HUES48 (cell line): ENCODE measurements at regions not wholly inside any gene's neighbourhood (a gene's known extent, or its start where the extent isn't known, plus 50 kb on each side); places are given as distances from the start of the nearest gene placed in this dataset.
A peak's percentile ranks its signal among the peaks of the same experiment; 100 is the strongest.
"Not testable (repeated sequence)": the region's sequence is repeated elsewhere in the genome, so short reads cannot be mapped to it uniquely, and the experiment has no call there.

Experiments
- H3K27ac ChIP-seq: one replicate; pipeline ENCODE4 v1.7.0; 2013; ENCODE audit warnings: low read depth, low read length, inconsistent platforms
- H3K27me3 ChIP-seq: 2 replicates; pipeline ENCODE4 v1.6.1; 2013; ENCODE audit warnings: mild to moderate bottlenecking, low read length; ENCODE audit not compliant: control insufficient read depth, insufficient read depth
- H3K36me3 ChIP-seq: 2 replicates; pipeline ENCODE4 v1.6.1; 2013; ENCODE audit warnings: low read length; ENCODE audit not compliant: control insufficient read depth, insufficient read depth
- H3K4me1 ChIP-seq: 2 replicates; pipeline ENCODE4 v1.6.1; 2013; ENCODE audit warnings: mild to moderate bottlenecking, low read length; ENCODE audit not compliant: control insufficient read depth, insufficient read depth
- H3K4me3 ChIP-seq: 2 replicates; pipeline ENCODE4 v1.5.1; 2013; ENCODE audit warnings: mild to moderate bottlenecking, low read depth, low read length
- H3K9ac ChIP-seq: 2 replicates; pipeline ENCODE4 v1.6.1; 2013; ENCODE audit warnings: mild to moderate bottlenecking, low read depth, low read length, moderate library complexity
- H3K9me3 ChIP-seq: 2 replicates; pipeline ENCODE4 v1.6.1; 2013; ENCODE audit warnings: low read length; ENCODE audit not compliant: control insufficient read depth, insufficient read depth

DNA sequence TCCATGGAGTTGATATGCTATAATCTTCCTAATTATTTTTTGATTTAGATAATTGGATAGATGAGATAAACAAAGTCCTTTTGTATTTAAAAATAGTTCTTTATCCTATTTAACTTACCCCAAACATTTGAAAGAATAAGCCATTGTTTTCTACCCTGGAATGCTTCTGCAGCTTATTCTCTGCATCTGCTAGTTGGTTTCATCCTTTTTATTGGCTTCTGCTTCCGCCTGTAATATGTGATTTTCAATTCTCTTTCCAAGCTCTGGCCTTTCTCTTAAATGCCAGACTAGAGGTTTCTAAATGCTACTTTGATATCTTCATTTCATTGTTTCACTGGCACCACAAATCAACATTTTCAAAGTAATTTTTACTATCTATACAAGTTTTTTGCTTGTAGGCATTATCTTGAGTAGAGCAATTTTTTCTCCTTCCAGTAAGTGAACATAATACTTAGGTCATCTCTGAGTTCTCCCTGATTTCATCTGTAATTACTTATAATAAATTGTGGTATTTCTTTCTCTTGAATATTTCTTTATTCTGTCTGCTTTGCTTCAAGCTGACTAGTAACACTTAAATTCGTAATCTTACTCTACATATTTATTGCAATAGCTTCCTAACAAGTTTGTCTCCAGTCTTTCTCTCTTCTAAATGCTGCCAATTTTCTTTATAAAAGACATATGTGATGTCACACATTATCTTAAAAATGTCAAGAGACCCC is 958.4 kb downstream of the SLC6A15 start:
- Histone ChIP-seq H3K9ac (no peak overlapping the region), H3K36me3 (no peaks in the 10 kb centered on the region), H3K9me3 (peaks cover 10% of the 10 kb centered on the region), H3K27ac (peak overlapping the region; percentile 42), H3K4me3 (0 out of 2 replicates have a peak overlapping the region, but pooled peaks have one; percentile 33), H3K27me3 (no peaks in the 10 kb centered on the region), H3K4me1 (peaks cover 30% of the 10 kb centered on the region)

DNA sequence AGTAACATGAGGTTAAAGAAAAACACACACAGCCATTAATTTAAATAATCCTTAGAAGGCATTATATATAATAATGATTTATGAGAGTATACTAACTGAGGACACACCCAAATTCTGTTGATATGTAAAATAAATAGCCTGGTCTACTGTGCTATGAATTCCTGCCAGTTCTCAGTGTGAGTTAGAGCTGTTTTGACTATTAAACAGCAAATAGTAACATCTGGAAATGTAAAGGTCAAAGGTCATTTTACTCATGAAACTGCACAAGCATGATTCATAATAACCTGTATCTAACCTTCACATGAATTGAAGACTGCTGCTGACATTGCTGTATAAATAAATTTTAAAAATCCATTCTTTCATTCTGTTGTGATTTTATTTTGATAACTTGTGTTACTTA is 966.7 kb downstream of the SLC6A15 start:
- H3K27me3 ChIP-seq: no peaks in the 10 kb centered on the region
- no peaks in the 10 kb centered on the region for H3K36me3 ChIP-seq
- peaks cover 11% of the 10 kb centered on the region; the same call in 1 of the 2 replicates for H3K4me1 ChIP-seq
- no peak overlapping the region for H3K4me3 ChIP-seq
- no peak overlapping the region for H3K27ac ChIP-seq
- H3K9ac ChIP-seq: no peak overlapping the region
- peaks cover 6% of the 10 kb centered on the region for H3K9me3 ChIP-seq

DNA sequence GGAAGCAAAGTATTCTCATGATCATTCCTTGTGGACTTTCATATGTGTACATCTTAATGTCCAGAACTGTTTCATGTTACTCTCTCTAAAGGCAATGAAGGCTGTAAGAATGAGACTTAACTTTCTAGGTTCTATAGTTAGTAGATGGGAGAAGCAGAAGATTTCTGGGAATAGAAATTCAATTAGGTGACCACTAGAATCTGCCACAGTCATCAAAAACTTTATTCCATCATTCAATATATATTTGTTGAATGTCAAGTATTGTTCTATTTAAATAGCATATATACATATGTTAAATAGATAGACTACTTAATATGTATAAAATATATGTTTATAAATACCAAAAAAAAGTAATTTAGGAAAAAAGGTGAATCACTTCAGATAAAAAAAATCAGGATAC is 972.9 kb downstream of the SLC6A15 start:
- Histone ChIP-seq H3K36me3 (no peaks in the 10 kb centered on the region), H3K27me3 (no peaks in the 10 kb centered on the region), H3K4me3 (no peak overlapping the region), H3K9me3 (no peaks in the 10 kb centered on the region), H3K4me1 (no peaks in the 10 kb centered on the region), H3K9ac (no peak overlapping the region), H3K27ac (no peak overlapping the region)

DNA sequence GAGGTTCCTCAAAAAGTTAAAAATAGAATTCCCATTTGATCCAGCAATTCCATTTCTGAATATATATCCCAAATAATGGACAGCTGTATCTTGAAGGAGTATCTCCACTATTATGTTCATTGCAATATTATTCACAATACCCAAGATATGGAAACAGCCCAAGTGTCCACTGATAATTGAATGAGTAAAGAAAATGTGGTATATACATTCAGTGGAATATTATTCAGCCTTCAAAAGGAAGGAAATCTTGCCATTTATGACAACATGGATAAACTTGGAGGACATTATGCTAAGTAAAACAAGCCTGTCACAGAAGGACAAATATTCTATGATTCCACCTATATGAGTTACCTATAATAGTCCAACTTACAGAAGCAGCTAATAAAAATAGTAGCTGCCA is 979.0 kb downstream of the SLC6A15 start:
- H3K4me3 ChIP-seq: no peak overlapping the region
- no peak overlapping the region for H3K27ac ChIP-seq
- no peaks in the 10 kb centered on the region for H3K27me3 ChIP-seq
- H3K4me1 ChIP-seq: no peaks in the 10 kb centered on the region
- no peaks in the 10 kb centered on the region for H3K36me3 ChIP-seq
- H3K9ac ChIP-seq: no peak overlapping the region
- H3K9me3 ChIP-seq: no peaks in the 10 kb centered on the region; the same call in 1 of the 2 replicates

DNA sequence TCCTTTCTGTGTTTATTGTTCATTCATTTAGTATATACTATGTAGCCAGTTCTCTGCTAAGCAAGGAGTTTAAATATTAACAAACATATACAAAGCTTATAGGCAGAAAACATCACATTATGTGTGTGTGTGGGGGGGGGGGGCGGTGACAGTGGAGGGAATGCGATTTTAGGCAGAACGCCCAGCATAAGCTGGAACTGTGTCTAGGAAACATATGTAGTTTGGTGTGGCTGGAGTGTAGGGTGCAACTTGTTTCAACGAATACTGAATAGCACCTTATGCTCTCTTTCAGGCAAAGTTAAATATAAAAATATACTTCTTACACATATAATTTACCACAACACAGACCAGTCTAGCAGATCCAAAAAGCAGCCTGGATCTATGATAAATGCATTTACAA is 980.6 kb downstream of the SLC6A15 start:
- Histone ChIP-seq H3K4me1 (no peaks in the 10 kb centered on the region), H3K27me3 (no peaks in the 10 kb centered on the region), H3K4me3 (no peak overlapping the region), H3K9ac (no peak overlapping the region), H3K9me3 (no peaks in the 10 kb centered on the region; the same call in 1 of the 2 replicates), H3K36me3 (no peaks in the 10 kb centered on the region), H3K27ac (no peak overlapping the region)

DNA sequence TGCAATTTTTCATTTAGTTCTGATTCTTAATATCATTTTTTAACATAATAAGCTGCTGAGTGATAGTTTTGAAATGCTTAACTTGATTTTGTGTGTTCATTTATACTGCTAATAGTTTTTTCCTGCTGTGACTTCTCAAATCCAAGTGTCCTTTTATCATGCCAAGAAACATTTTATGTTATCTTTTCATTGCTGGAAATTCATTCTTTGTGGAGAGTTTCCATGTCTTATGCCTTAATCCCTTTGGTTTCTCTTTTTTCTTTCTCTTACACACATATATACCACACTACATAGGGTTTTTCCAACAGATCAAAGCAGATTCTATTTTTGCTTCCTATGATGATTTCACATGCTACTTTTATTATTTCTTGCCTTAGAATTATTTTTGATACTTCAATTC is 981.1 kb downstream of the SLC6A15 start:
- no peak overlapping the region for H3K27ac ChIP-seq
- H3K9ac ChIP-seq: no peak overlapping the region
- H3K4me1 ChIP-seq: no peaks in the 10 kb centered on the region
- H3K9me3 ChIP-seq: no peaks in the 10 kb centered on the region; the same call in 1 of the 2 replicates
- no peaks in the 10 kb centered on the region for H3K36me3 ChIP-seq
- no peak overlapping the region for H3K4me3 ChIP-seq
- no peaks in the 10 kb centered on the region for H3K27me3 ChIP-seq

DNA sequence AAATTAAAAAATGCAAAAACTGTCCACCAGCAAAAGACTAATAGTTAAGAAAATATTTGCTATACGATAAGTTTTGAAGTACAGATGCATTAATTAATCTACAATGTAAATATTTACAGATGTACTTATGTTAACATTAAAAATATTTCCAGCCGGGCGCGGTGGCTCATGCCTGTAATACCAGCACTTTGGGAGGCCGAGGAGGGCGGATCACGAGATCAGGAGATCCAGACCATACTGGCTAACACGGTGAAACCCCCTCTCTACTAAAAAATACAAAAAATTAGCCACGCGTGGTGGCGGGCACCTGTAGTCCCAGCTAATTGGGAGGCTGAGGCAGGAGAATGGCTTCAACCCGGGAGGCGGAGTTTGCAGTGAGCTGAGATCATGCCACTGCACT is 982.8 kb downstream of the SLC6A15 start:
- not testable (repeated sequence) for H3K27ac ChIP-seq, H3K4me3 ChIP-seq, H3K4me1 ChIP-seq, H3K9ac ChIP-seq, H3K27me3 ChIP-seq, H3K9me3 ChIP-seq, H3K36me3 ChIP-seq

DNA sequence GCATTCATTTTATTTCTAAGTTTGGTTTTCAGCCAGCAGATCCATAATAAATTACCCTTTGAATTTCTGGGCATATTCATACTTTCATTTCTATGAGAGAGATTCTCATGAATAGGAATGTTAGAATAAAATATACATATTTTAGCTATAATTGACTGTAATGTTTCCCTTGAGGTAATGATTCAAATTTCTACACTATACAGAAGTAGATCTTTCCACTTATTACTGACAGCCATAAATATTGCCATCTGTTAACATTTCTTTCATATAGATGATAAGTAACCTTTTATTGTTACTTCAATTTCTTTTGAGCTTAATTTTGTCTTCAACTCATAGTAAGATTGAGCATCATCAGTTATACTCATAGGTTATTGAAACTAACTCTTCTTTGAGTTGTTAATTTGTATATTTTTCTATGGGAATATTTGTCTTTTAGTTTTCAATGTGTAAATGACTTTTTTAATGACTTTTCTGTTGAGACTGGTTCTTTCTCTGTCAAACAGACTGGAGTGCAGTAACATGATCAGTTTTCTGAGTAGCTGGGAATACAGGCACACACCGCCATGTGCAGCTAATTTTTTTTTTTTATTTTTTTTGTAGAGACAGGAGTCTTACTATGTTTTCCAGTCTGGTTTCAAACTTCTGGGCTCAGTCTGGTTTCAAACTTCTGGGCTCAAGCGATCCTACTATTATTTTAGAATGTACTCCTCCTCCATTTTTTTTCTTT is 991.6 kb downstream of the SLC6A15 start:
- no peak overlapping the region for H3K27ac ChIP-seq
- no peak overlapping the region for H3K4me3 ChIP-seq
- H3K4me1 ChIP-seq: no peaks in the 10 kb centered on the region
- no peaks in the 10 kb centered on the region for H3K9me3 ChIP-seq
- H3K36me3 ChIP-seq: no peaks in the 10 kb centered on the region
- H3K27me3 ChIP-seq: no peaks in the 10 kb centered on the region
- no peak overlapping the region for H3K9ac ChIP-seq

DNA sequence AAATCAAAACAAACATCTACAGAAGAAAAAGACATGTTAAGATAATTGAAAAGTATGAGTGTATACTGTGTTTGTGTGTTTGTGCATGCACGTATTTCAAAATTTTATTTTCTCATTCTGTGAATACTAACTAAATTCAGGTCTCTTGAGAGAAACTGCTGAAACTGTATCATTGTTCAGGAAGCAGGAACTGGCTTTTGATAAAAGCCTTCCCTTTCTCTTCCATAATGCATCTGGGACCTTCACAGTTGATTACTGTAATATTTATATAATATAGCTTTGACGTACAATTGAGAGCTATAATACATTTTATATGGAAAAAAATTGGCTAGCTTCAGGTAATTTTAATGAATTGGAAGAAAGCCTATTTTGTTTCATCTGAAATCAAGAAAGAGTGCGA is 993.5 kb downstream of the SLC6A15 start:
- H3K4me1 ChIP-seq: no peaks in the 10 kb centered on the region
- no peak overlapping the region for H3K9ac ChIP-seq
- H3K27ac ChIP-seq: no peak overlapping the region
- no peaks in the 10 kb centered on the region for H3K27me3 ChIP-seq
- no peaks in the 10 kb centered on the region for H3K36me3 ChIP-seq
- no peaks in the 10 kb centered on the region for H3K9me3 ChIP-seq
- H3K4me3 ChIP-seq: no peak overlapping the region

DNA sequence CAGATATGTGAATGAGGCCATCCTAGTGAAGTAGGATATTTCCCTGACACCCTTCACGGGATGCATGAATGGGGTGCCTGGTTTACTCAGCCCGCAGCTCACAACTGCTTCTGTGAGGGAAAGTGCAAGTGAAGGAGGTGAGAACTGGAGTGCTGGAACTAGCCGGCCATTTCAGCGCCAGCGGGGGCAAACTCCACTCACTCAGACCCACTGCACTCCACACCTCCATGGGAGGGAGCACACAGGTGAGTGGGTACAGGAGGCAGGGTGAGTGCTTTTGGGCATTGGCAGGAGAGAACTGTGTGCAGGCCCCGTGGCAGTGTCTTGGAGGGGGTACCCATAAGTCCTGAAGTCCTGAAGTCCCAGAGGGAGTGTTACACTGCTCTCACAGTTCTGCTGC is 1008.4 kb downstream of the SLC6A15 start:
- Histone ChIP-seq H3K36me3 (no peaks in the 10 kb centered on the region), H3K9me3 (no peaks in the 10 kb centered on the region), H3K27ac (no peak overlapping the region), H3K4me1 (no peaks in the 10 kb centered on the region), H3K4me3 (no peak overlapping the region), H3K9ac (no peak overlapping the region), H3K27me3 (no peaks in the 10 kb centered on the region)

DNA sequence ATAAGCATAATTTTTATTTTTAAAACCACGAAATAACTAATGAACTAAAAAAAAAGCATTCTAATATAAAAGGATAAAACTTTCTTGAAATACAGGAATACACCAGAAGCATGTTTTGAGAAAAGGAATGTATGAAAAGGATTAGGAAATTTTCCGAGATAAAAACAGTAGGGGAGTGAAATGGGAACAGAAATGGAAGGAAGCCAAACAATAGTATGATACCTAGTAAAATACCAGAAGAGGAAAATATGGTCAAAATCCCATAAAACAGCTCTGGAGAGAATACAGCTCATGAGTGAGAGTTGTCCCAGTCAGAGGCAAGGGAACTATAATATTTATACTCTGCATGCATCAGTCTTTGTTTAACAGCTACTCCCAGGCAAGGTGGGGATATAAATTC is 1016.2 kb downstream of the SLC6A15 start:
- Histone ChIP-seq H3K27ac (no peak overlapping the region), H3K4me3 (no peak overlapping the region), H3K36me3 (no peaks in the 10 kb centered on the region), H3K9ac (no peak overlapping the region), H3K27me3 (no peaks in the 10 kb centered on the region), H3K4me1 (no peaks in the 10 kb centered on the region), H3K9me3 (no peaks in the 10 kb centered on the region)
